Omental fat pad (tissue), 3 donors: ENCODE measurements at regions not wholly inside any gene's neighbourhood (a gene's known extent, or its start where the extent isn't known, plus 50 kb on each side); places are given as distances from the start of the nearest gene placed in this dataset.

Experiments
- ATAC-seq: fragments of 150-250 bp; one replicate; pipeline ENCODE4 v1.9.1; 2016; ENCODE audit warnings: mild to moderate bottlenecking, moderate library complexity; ENCODE audit not compliant: low FRiP score
- DNase-seq: peaks from one replicate; pipeline ENCODE4 v3.0.0-alpha.2; 2019; ENCODE audit warnings: low spot score
- TF ChIP-seq, protein P1 (sequence below), 3 donors: fragments of 450-650 bp; IDR thresholded peaks; one replicate each; pipeline ENCODE4 v1.5.1; 2016 to 2017; ENCODE audit warnings: antibody characterized with exemption in 3 of 3, mild to moderate bottlenecking in 3 of 3, moderate library complexity in 2 of 3

DNA sequence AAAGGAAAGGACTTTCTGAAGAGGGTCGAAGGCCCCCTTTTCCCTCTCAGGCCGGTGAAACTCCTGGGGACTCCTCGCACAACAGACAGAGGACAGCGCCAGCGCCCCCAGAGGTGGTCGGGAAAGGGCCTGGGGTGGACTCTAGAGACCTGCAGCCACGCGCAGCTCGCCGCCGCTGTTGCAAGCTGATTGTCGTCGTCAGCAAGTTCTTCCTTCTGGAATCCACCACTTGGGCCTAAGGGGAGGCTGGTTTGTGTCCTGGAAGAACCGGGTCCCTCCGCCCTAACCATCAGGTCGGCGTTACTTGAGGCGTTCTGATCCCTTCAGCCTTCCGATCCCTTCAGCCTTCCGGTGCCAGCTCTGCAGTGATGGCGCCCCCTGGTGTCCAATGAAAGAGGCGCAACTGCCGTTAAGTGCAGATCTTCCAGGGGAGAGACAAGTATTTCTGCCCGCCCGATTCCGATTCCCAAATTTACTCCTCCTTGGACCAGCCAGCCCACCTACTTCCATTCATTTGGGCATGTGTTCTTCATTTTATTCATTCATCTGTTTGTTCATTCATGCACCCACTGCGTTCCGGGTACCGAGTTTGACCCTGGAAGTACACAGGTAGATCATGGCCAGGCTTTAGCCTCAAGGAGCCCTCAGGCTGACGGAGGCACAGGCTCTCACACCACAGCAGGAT is 77.2 kb upstream of the SLC6A11 start:
- TF ChIP-seq, protein P1, sequence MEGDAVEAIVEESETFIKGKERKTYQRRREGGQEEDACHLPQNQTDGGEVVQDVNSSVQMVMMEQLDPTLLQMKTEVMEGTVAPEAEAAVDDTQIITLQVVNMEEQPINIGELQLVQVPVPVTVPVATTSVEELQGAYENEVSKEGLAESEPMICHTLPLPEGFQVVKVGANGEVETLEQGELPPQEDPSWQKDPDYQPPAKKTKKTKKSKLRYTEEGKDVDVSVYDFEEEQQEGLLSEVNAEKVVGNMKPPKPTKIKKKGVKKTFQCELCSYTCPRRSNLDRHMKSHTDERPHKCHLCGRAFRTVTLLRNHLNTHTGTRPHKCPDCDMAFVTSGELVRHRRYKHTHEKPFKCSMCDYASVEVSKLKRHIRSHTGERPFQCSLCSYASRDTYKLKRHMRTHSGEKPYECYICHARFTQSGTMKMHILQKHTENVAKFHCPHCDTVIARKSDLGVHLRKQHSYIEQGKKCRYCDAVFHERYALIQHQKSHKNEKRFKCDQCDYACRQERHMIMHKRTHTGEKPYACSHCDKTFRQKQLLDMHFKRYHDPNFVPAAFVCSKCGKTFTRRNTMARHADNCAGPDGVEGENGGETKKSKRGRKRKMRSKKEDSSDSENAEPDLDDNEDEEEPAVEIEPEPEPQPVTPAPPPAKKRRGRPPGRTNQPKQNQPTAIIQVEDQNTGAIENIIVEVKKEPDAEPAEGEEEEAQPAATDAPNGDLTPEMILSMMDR (IDR thresholded peaks at IDR 0.05), result peak in 2 of 3 donors; percentile 67 to 69
- DNase-seq (peak; percentile 67), ATAC-seq (peak; percentile 75)

DNA sequence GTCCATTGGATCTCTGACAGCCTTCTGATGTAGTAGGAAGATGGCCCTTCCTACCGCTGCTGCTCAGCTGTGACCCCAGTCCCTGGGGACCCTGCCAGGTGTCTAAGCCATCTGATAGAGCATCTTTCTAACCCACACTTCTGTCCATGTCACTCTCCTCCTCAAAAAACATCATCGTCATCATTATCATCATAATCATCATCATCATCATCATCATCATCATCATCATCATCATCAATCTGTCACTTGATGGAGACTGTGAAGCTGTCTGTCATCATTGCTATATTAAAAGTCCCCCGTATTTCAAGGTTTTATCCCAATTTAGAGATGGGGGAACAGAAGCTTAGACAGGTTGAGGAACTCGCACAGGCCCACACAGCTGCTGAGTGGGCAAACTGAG is 75.1 kb upstream of the SLC6A11 start:
- no peak for DNase-seq
- TF ChIP-seq, protein P1 (IDR thresholded peaks at IDR 0.05), result no peak
- ATAC-seq, result no peak

DNA sequence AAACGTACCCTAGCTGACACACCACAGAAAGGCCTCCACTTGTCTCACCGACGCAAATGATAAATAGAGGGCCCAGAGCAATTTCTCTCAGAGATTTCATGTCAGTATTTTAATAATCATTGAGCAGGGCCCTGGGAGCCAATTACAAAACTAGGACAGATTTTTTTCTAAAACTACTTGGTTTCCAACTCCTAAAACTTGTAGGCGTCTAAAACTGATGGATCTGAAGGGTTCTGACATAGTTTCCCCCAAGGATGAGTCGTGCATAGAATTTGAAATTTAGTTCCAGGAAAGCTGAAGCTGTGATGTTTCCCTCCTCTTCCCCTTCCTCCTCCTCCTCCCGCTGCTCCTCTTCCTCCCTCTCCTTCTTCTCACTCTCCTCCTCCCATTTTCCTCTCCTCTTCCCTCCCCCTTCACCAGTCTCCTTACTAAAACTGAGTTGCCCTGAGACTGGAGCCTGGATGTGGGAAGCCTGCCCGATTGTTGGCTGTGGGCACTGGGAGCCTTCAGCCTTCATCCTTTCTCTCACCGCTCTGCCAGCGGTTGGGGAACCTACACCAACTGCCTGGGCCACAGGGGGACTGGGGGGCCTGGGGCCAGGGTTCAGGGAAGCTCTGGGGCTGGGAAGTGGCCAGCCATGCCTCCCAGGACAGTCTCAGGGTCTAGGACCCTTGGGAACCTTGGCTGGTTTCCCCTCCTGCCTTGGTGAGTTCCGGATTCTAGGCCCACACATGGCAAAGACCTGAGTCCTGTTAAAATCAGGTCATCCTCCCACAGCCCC is 73.9 kb upstream of the SLC6A11 start:
- DNase-seq, result no peak
- TF ChIP-seq, protein P1 (IDR thresholded peaks at IDR 0.05), result no peak
- no peak for ATAC-seq

DNA sequence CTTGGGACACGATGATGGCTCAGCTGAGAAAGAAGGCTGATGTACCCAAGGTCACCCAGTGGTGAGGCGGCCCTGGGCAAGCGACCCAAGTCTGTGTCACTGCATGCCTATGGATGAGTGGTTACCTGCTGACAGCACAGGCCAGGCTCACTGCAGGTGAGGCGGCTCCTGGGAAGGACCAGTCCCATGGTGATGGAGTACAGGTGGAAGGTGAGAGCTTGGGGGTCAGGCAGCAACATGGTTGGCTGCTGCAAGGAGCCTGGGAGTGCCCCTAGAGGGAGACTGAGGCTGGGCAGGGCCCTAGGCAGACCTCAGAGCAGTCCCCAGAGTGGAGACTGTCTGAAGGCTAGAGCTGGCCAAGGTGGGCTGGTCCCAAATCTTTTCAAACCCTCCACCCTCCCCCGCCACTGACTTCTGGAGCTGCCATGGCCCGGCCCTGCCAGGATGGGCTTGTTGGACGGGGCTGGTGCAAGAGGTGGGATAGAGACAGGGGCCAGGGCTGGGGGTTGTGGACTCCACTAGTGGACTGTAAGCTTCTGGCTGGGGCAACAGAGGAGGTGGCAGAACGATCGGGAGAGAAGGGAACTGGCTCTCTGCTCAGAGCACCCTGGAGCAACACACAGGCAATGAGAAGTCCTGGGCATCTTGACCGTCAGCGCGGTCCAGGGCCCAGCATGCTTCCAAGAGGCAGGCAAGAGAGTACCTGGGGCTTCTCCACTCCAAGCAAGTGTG is 72.5 kb upstream of the SLC6A11 start:
- ATAC-seq (no peak), DNase-seq (no peak)
- TF ChIP-seq, protein P1 (IDR thresholded peaks at IDR 0.05), result no peak

DNA sequence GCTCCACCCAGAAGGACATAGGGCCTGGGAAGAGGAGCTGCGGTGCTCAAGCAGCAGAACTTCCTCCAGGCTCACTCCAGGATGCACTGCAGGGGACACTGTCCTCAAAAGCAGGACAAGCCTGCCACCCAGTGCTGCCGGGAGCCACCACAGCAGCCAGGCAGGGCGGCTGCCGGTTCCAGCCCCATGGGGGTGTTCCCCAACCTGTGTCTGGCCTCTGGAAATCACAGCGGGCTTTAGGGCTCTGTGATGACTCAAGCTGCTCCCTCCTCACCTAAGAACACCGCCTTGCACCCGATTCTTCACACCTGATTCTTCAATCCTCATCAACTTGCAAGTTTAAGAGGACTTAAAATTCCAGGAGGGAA is 71.9 kb upstream of the SLC6A11 start:
- TF ChIP-seq, protein P1 (IDR thresholded peaks at IDR 0.05), result no peak
- ATAC-seq, result no peak
- no peak for DNase-seq

DNA sequence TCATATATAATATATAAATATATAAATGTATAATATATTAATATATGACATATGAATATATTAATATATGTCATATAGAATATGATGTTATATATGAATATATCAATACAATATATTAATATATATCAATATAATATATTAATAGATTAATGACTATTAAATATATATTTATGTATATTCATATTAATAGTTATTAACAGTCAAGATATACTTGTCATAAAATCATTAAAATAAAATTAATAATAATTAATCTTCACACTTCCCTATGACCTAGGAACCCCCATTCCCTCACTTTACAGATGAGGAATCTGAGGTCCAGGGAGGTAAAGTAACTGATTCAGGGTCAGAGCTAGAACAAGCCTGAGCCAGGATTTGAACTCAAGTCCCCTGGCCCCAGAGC is 70.6 kb upstream of the SLC6A11 start:
- no peak for ATAC-seq
- no peak for DNase-seq
- TF ChIP-seq, protein P1 (IDR thresholded peaks at IDR 0.05), result no peak
